NCI-H128 (cell line): ENCODE measurements at regions not wholly inside any gene's neighbourhood (a gene's known extent, or its start where the extent isn't known, plus 50 kb on each side); places are given as distances from the start of the nearest gene placed in this dataset.
"Not testable (repeated sequence)": the region's sequence is repeated elsewhere in the genome, so short reads cannot be mapped to it uniquely, and the experiment has no call there.

Experiments used
- DNase-seq: peaks from one replicate; lab custom pipeline; 2025; ENCODE audit not compliant: unreplicated experiment; lab: John Stamatoyannopoulos, UW

DNA sequence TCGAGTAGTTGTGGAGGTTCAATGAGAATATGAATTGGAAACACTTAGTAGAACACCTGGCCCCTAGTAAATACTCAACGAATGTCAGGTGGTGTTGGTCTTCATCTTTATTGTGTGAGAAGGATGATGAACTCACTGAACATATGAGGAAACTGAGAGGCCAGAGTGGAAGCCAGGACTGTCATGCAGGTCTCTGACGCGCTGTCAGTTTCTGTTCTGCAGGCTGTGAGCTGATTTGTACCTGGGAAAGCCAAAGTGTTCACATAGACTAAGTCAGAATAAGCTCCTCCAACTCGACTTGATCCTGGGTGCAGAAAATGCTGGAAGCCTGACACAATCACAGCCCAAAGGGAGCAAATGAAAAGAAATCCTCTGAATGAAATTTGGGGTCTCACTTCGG lies 222.2 kb downstream of the LY86 start:
- DNase-seq, result no peak

DNA sequence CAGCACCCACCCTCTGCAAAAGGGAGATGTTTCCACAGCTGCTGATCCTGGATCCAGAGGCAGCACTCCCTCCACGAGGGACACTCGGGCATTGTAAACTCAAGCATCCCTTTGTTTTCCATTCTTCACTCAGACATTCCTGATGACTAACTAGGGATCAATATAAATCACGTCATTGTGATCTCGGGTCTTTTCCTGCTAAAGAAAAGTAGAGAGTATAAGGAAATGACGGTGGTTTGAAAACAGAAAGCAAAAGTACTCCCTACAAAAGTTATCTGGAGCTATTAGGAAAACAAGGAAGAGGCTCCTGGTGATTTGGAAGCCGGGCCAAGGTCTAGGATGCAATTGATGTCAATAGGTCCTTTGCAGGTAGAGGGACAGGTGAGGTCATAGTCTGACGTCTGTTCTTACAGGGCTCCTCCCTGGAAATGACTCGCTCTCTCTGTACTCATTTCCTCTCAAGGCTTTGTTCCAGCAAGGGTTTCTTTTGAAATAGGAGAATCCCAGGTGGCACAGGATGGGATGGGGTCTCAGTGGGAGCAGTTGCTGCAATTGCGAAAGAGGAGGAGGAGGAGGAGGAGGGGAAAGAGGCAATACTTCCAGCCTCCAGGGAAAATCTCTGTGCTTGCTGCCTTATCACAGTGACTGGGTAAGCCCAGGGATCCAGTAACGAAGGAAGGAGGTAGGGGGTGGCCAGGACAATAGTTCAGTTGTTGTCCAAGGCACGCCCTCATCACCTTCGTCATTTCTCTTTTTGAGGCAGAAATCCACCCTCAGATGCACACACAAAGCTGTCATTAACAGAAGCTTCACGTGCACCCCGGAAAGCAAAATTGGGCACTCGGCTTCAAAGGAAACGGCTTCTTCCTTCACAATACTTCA lies 222.8 kb downstream of the LY86 start:
- DNase-seq, result peak; percentile 9

DNA sequence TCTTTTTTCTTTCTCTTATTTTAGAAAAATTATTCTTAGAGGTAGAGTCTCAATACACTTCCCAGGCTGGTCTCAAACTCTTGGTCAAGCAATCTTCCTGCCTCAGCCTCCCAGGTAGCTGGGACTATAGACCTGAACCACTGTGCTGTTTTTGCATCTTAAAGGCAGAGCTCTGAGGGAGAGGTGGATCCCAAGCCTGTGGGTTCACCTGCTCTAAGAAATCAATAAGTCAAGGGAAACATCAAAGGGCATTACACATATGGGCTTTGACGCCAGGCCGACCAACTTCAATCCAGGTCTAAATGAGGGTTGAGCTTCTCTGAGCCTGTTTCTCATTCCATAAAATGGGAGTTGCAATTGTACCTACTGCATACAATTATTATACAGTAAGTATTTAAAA lies 223.9 kb downstream of the LY86 start:
- DNase-seq, result no peak

DNA sequence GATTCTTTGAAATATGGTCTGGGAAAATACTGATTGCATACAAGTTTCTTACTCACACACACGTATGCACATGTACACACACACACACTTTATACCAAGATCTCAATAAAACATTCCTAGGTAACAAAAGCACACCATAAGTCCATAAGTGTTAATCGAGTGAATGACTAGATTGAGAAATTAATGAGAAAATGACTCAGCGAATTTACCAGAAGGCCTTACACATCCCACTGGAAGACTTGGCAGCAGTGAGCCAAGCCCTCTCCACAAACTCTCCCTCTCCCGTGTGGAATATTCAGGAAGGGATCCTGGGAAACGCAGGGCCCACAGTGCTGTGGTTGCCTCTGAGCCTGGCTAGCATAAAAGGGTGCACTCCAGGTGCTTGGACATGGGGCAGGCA lies 227.2 kb downstream of the LY86 start:
- DNase-seq, result no peak

DNA sequence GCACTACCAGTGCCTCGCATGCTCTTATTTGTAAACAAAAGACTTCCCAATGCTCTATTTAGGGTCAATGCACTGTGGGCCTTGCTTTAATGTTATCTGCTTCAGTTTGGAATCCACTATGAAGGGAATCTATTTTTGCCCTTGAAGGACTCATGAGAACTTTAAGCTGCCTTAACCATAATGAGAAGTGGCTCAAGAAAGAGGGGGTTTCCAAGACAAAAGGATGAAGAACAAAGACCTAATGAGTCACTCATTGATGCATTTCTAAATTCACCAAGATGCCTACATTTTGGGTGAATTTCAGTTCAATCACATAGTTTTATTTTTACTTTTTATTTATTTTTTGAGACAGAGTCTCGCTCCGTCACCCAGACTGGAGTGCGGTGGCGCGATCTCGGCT lies 228.2 kb downstream of the LY86 start:
- no peak for DNase-seq

DNA sequence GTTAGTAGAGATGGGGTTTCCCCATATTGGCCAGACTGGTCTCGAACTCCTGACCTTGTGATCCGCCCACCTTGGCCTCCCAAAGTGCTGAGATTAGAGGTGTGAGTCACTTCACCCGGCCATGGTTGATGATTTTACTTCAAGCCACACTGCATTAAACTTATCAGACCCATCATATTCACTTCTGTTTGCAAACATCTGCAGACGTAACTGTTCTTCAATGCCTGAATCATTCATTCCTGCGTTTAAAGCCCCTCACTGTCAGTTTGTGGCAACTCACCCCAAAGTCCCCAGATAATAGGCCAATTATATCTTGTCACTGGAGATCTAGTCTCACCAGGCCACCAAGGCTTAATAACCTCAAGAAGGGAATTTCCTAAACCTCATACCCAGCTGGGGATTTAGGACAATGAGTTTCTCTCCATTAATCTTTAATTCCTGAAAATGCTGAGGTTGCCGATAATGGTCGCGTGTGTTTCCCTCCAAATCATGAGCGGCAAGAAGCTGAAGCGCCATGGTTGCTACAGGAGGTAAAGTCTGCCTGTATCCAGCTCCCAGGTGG lies 229.6 kb downstream of the LY86 start:
- DNase-seq, result no peak

- peak; percentile 78 for DNase-seq
These were observed 232.2 kb downstream of the LY86 start for GRCh38 chr6:6820641-6821238.

GRCh38 chr6:6821639-6822261 lies 233.2 kb downstream of the LY86 start:
- no peak for DNase-seq

DNA sequence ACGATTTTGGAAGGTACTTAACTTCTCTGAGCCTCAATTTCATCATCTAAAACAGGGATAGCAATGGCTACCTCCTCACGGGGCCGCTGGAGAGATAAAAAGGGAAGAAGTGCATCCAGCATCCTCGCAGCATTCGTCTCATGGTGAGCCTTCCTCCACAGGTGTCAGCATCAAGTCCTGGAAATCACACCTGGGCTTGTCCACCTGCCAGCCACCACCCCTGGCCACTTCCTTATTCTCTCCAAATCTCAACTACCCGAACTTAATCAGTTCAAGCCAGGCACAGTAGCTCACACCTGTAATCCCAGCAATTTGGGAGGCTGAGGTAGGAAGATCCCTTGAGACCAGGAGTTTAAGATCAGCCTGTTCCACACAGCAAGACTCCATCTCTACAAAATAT lies 234.5 kb downstream of the LY86 start:
- DNase-seq, result no peak

- no peak for DNase-seq
These were observed 235.2 kb downstream of the LY86 start for GRCh38 chr6:6823568-6824224.

DNA sequence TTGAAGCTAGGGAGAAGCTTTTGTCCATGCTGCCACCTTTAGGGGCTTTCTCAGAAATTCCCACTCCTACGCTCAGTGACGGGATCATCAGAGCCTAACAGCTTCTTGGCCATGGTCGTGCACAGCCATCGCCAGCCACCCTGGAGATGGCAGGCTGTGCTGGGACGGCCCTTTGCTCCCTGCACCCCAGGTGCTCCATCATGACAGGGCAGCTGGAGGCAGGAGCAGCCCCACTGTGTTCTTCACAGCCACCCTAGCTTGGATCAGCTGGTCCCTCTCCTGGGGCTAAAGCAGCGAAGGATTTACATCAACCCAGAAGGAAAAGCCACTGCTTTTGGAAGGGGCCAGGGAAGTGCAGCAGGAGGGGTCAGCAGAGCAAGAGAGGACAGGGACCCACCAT lies 235.9 kb downstream of the LY86 start:
- no peak for DNase-seq

GRCh38 chr6:6825193-6825784 lies 236.8 kb downstream of the LY86 start:
- peak; percentile 29 for DNase-seq

DNA sequence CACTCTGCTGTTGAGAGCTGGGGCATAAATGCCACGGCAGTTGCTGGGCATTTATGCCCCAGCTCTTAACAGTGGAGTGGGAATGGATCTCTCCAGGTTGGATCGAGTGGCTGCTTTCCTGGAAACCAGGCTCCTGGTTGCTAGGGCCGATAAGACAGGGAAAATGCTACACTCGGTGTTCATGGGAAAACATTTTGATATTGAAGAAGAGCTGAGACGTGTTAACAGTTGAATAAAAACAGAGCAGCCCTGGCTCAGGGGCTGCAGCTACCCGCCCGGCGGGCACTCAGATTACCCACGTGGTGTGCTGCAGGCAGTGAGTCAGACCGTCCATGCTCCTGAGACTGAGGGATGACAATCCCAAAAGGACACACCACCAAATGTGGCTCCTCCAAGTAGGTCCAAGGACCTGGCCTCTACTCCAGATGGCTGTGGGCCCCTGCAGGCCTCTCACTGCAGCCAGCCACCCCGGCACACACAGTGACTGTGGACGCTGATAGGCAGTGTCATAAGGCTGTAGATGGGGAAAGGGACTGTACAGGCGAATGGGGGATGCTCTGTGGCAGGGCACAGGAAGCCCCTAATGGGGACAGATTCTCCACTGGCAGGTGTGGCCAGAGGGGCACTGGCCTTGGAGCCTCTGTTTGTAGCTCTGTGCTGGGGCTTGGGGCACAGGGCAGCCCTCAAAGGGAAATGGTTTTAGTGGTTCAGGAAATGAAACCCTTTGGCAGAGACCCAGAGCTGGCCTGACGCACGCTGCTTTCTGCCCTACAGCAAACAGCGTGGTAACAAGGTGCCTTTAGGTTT lies 237.8 kb downstream of the LY86 start:
- DNase-seq, result peak; percentile 87

DNA sequence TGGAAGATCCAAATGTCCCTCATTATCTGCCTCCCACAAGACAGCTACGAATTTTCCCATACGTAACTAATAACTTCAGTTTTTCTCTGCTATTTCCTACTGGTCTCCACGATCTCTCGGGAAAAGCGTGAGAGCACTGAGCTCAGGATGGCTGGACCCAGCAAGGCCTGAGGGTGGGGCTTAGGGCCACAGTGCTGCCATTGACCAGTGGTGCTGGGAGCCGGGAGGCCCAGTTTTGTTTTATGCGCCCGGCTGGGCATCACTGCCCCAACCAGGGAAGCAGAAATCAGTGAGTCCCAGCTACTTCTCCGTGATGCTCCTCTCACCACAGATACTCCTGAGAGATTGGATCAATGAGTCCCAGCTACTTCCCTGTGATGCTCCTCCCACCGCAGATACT lies 238.4 kb downstream of the LY86 start:
- no peak for DNase-seq

DNA sequence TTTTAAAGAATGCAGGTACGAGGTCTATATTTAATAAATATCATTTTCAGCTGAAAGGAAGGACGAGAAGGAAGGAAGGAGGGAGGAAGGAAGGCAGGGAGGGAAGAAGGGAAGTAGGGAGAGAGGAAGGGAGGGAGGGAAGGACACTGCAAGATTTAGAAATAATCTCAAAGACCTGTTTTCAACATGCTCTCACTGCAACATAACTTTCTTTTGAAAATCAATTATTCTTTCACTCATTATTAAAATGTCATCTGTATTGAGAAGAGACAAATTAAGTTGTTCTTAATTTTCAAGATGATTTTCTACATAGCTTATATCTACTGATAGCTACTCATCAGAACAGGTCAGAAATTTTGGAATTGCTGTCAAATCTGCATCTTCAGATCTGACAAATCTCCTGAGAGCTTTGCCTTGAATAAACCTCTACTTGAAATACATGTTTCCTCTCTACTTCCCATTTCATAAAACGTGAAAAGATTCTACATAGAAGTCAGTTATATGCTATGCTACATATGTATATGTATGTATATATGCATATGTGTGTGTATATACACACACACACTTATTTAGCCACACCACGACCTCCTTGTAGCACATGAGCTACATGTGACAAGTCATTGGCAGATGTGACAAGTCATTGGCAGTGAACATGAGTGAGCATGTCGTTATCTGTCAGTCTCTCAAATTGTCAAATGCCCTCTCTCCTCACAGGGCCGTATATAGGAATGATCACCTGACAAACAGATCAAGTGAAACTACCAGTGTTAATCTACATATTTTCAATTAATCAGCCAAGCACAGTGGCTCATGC lies 241.6 kb downstream of the LY86 start:
- no peak for DNase-seq

DNA sequence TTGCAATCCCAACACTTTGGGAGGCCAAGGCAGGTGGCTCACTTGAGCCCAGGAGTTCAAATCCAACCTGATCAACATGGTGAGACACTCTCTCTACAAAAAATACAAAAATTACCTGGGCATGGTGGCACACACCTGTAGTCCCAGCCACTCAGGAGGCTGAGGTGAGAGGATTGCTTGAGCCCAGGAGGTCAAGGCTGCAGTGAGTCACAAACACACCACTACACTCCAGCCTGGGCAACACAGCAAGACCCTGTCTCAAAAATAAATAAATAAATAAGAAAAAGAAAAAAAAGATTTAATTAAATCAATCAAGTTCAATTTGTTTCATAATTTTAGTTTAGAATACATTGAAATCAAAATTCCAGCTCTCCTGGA lies 242.2 kb downstream of the LY86 start:
- not testable (repeated sequence) for DNase-seq

- DNase-seq, result no peak
These were observed 243.9 kb downstream of the LY86 start for GRCh38 chr6:6832439-6832838.

GRCh38 chr6:6834356-6835222 lies 246.1 kb downstream of the LY86 start:
- peak; percentile 90 for DNase-seq

DNA sequence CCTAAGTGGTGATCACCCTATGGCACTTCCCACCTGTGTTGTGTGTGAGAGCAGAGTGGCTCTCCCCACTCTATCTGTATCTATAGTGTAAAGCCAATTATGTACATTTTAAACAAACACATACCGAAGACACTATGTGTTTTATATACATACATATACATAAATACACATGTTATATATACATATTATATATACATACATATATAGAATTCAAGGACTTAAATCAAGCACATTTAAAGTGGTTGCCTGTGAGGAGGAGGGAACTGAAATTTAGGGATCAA lies 246.6 kb downstream of the LY86 start:
- DNase-seq, result no peak
